Stimulated activated CD4-positive, alpha-beta T cell treated with anti-CD3 and anti-CD28 coated beads, Interleukin-15, amount 100 ng/mL, for 1 hour (primary cell): ENCODE measurements at regions not wholly inside any gene's neighbourhood (a gene's known extent, or its start where the extent isn't known, plus 50 kb on each side); places are given as distances from the start of the nearest gene placed in this dataset.
A peak's percentile ranks its signal among the peaks of the same experiment; 100 is the strongest.

ENCODE experiments used
- DNase-seq, 2 donors: peaks; one replicate each; pipeline ENCODE4 v3.0.0-alpha.2; 2020; ENCODE audit warnings: low read depth in 1 of 2, low spot score in 1 of 2

GRCh38 chr14:97180304-97181200 lies 383.4 kb downstream of the VRK1 start:
- DNase-seq: no peak

GRCh38 chr14:97185186-97185585 lies 388.0 kb downstream of the VRK1 start:
- DNase-seq: no peak

- no peak for DNase-seq
Measured at GRCh38 chr14:97187916-97188315, 390.7 kb downstream of the VRK1 start.

GRCh38 chr14:97196336-97196735 lies 399.2 kb downstream of the VRK1 start:
- no peak for DNase-seq

GRCh38 chr14:97198813-97199212 lies 401.6 kb downstream of the VRK1 start:
- no peak for DNase-seq

GRCh38 chr14:97200245-97200644 lies 403.1 kb downstream of the VRK1 start:
- no peak for DNase-seq

- DNase-seq: no peak
Measured at GRCh38 chr14:97206916-97207315, 409.7 kb downstream of the VRK1 start.

GRCh38 chr14:97210202-97210601 lies 413.0 kb downstream of the VRK1 start:
- DNase-seq: no peak

GRCh38 chr14:97212399-97212798 lies 415.2 kb downstream of the VRK1 start:
- no peak for DNase-seq

GRCh38 chr14:97213720-97214119 lies 416.5 kb downstream of the VRK1 start:
- DNase-seq: no peak

- no peak for DNase-seq
Measured at GRCh38 chr14:97215263-97215969, 418.2 kb downstream of the VRK1 start.

GRCh38 chr14:97217111-97217885 lies 420.1 kb downstream of the VRK1 start:
- no peak for DNase-seq

GRCh38 chr14:97218274-97218673 lies 421.1 kb downstream of the VRK1 start:
- no peak for DNase-seq

- peak in 1 of 2 donors; percentile 13 for DNase-seq
Measured at GRCh38 chr14:97218691-97219430, 421.7 kb downstream of the VRK1 start.

GRCh38 chr14:97219431-97220017 lies 422.3 kb downstream of the VRK1 start:
- peak in 1 of 2 donors; percentile 3 for DNase-seq

- DNase-seq: no peak
Measured at GRCh38 chr14:97221572-97222285, 424.5 kb downstream of the VRK1 start.

- no peak for DNase-seq
Measured at GRCh38 chr14:97224016-97224415, 426.8 kb downstream of the VRK1 start.

- DNase-seq: no peak
Measured at GRCh38 chr14:97230051-97230450, 432.9 kb downstream of the VRK1 start.

- no peak for DNase-seq
Measured at GRCh38 chr14:97233319-97233985, 436.3 kb downstream of the VRK1 start.
